PC-9 (cell line): ENCODE measurements at regions not wholly inside any gene's neighbourhood (a gene's known extent, or its start where the extent isn't known, plus 50 kb on each side); places are given as distances from the start of the nearest gene placed in this dataset.

ENCODE experiments used
- BruUV-seq: library from RNA; stranded (reverse); fragments of 400-500 nt; replicated peaks from 2 replicates; lab custom pipeline; 2021; lab: Mats Ljungman, UMichigan
- CTCF ChIA-PET: fragments of 300-600 bp; sonication (Branson Sonifier 250); formaldehyde crosslinking; loops from one replicate; lab custom pipeline; 2022; ENCODE audit warnings: antibody characterized with exemption; lab: Charles Lee
- POLR2A ChIA-PET: fragments of 300-600 bp; sonication (Branson Sonifier 250); formaldehyde crosslinking; loops from one replicate; lab custom pipeline; 2022; ENCODE audit warnings: antibody characterized with exemption; ENCODE audit not compliant: unreplicated experiment; lab: Charles Lee
- DNase-seq, 2 experiments: peaks; one replicate each; pipeline versions ENCODE4 v3.0.0 to v3.0.0-alpha.2; 2015 to 2022; ENCODE audit warnings: mixed read lengths in 1 of 2
- H2AFZ ChIP-seq: fragments of 200-600 bp; sonication (generic); 2 replicates; pipeline ENCODE4 v1.8.1; 2017; ENCODE audit warnings: antibody characterized with exemption
- H3F3A ChIP-seq: fragments of 200-600 bp; sonication (generic); 2 replicates; pipeline ENCODE4 v1.8.1; 2017; ENCODE audit warnings: antibody characterized with exemption, mild to moderate bottlenecking, low read depth; ENCODE audit not compliant: insufficient read depth
- H3K27ac ChIP-seq: fragments of 200-600 bp; sonication (generic); 2 replicates; pipeline ENCODE4 v1.6.1; 2016; ENCODE audit warnings: mixed run types
- H3K27me3 ChIP-seq: fragments of 200-600 bp; sonication (generic); 2 replicates; pipeline ENCODE4 v1.6.1; 2016; ENCODE audit warnings: low read depth, mixed run types; ENCODE audit not compliant: insufficient read depth
- H3K36me3 ChIP-seq: fragments of 200-600 bp; sonication (generic); 2 replicates; pipeline ENCODE4 v1.6.1; 2016; ENCODE audit warnings: low read depth, mixed run types
- H3K4me1 ChIP-seq: fragments of 200-600 bp; sonication (generic); replicated peaks from 2 replicates; pipeline ENCODE4 v1.6.1; 2016; ENCODE audit warnings: mixed run types; ENCODE audit not compliant: insufficient read depth
- H3K4me2 ChIP-seq: fragments of 200-600 bp; sonication (generic); 2 replicates; pipeline ENCODE4 v1.6.1; 2017; ENCODE audit warnings: mixed run types
- H3K4me3 ChIP-seq: fragments of 200-600 bp; sonication (generic); 2 replicates; pipeline ENCODE4 v1.6.1; 2016; ENCODE audit warnings: mixed run types
- H3K79me2 ChIP-seq: fragments of 200-600 bp; sonication (generic); 2 replicates; pipeline ENCODE4 v1.6.1; 2017; ENCODE audit warnings: low read depth, mixed run types
- H3K9me2 ChIP-seq: fragments of 200-600 bp; sonication (generic); 2 replicates; pipeline ENCODE4 v1.8.1; 2017; ENCODE audit warnings: mild to moderate bottlenecking; ENCODE audit not compliant: insufficient read depth
- H3K9me3 ChIP-seq: fragments of 200-600 bp; sonication (generic); 2 replicates; pipeline ENCODE4 v1.8.1; 2016; ENCODE audit warnings: low read depth; ENCODE audit not compliant: insufficient read depth
- H4K20me1 ChIP-seq: fragments of 200-600 bp; sonication (generic); 2 replicates; pipeline ENCODE4 v1.8.1; 2017; ENCODE audit not compliant: insufficient read depth
- EZH2 ChIP-seq: fragments of 200-600 bp; sonication (generic); IDR thresholded peaks from 2 replicates; pipeline ENCODE4 v1.8.0; 2017; ENCODE audit warnings: antibody characterized with exemption, low read depth
- intact Hi-C: fragments of 100-400 bp; cut with micrococcal nuclease; formaldehyde crosslinking; loops from one replicate; pipeline ENCODE4 v1.10.0; 2022; ENCODE audit not compliant: unreplicated experiment
- TF ChIP-seq, protein P1 (sequence below): fragments of 200-600 bp; sonication (generic); conservative IDR thresholded peaks from 2 replicates; pipeline ENCODE4 v1.6.1; 2017; ENCODE audit warnings: mixed run types, antibody characterized with exemption, mild to moderate bottlenecking, moderate library complexity

DNA sequence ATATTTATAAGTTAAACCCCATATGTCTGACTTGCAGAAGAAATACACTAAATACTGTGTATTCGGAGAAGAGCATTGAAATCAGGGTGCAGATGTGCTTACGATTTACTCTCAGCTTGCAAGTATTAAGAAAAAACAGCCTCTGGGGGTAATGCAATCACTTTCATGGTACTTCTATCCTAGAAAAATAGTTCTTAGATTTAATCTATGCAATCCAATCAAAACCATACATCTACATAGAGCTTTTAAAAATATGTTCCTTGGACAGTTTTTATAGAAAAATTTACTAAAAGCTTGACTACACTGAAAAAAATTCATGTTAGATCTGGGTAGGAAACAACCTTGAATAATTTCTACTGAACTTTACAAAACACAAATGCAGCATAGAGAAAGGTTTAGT, 890.3 kb upstream of the ADGRL2 start:
- Histone ChIP-seq H4K20me1 (no peaks in the 10 kb centered on the region), H3K4me3 (no peak overlapping the region), H3K9me2 (peaks cover 6% of the 10 kb centered on the region; the same call in 1 of the 2 replicates), H3K9me3 (no peaks in the 10 kb centered on the region), H2AFZ (no peak overlapping the region), H3K79me2 (no peaks in the 10 kb centered on the region), H3K4me2 (no peak overlapping the region), H3K36me3 (no peaks in the 10 kb centered on the region), H3K4me1 (no peaks in the 10 kb centered on the region), H3F3A (no peaks in the 10 kb centered on the region), H3K27me3 (no peaks in the 10 kb centered on the region), H3K27ac (no peak overlapping the region)
- ChIA-PET CTCF (no interaction called here), POLR2A (no interaction called here)
- no TSS peak for BruUV-seq
- no peak for DNase-seq
- intact Hi-C loops: no loop called here
- no peak for TF ChIP-seq EZH2

DNA sequence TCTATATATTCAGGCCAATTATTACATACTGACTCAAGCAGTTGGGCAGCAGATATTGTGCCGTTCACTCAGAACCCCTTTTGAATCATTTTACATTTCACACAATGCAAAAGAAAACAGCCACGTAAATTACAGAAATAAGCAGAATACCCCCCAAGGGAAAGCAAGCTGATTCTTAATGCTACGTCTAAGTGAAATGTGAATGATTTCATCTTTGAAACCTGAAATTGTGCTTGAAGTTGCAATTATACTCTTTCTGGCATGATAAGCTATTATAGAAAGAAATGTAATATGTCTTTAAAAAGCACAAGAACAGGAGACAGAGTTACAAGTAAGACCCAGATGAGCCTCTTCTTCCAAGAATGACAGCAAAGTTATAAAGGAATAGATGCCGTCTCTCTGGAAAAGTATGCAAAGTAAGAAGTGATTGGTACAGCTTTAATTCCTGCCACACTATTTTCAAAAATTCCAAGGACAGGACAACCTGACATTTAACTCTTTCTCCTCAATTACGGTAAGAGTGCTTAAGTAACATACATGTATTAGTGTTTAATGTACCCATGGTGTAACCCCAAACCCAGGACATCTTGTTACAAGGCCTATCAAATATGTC, 891.5 kb upstream of the ADGRL2 start:
- no peak overlapping the region for H3K27ac ChIP-seq
- no peak overlapping the region for H2AFZ ChIP-seq
- H3K79me2 ChIP-seq: no peaks in the 10 kb centered on the region
- H3K4me3 ChIP-seq: no peak overlapping the region
- ChIA-PET CTCF (no interaction called here), POLR2A (interaction anchor here (0.6 kb wide), 1 partner anchor 9 kb away, joined by 4 read pairs; no protein-coding TSS in a partner anchor)
- H3K36me3 ChIP-seq: no peaks in the 10 kb centered on the region
- intact Hi-C loops: no loop called here
- no peak overlapping the region for H3K4me2 ChIP-seq
- TF ChIP-seq EZH2: no peak
- TF ChIP-seq, protein P1, sequence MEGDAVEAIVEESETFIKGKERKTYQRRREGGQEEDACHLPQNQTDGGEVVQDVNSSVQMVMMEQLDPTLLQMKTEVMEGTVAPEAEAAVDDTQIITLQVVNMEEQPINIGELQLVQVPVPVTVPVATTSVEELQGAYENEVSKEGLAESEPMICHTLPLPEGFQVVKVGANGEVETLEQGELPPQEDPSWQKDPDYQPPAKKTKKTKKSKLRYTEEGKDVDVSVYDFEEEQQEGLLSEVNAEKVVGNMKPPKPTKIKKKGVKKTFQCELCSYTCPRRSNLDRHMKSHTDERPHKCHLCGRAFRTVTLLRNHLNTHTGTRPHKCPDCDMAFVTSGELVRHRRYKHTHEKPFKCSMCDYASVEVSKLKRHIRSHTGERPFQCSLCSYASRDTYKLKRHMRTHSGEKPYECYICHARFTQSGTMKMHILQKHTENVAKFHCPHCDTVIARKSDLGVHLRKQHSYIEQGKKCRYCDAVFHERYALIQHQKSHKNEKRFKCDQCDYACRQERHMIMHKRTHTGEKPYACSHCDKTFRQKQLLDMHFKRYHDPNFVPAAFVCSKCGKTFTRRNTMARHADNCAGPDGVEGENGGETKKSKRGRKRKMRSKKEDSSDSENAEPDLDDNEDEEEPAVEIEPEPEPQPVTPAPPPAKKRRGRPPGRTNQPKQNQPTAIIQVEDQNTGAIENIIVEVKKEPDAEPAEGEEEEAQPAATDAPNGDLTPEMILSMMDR: no peak
- H4K20me1 ChIP-seq: no peaks in the 10 kb centered on the region
- BruUV-seq: no TSS peak
- DNase-seq: no peak
- no peaks in the 10 kb centered on the region for H3F3A ChIP-seq
- no peaks in the 10 kb centered on the region for H3K27me3 ChIP-seq
- peaks cover 6% of the 10 kb centered on the region; the same call in 1 of the 2 replicates for H3K9me2 ChIP-seq
- H3K9me3 ChIP-seq: no peaks in the 10 kb centered on the region
- no peaks in the 10 kb centered on the region for H3K4me1 ChIP-seq

DNA sequence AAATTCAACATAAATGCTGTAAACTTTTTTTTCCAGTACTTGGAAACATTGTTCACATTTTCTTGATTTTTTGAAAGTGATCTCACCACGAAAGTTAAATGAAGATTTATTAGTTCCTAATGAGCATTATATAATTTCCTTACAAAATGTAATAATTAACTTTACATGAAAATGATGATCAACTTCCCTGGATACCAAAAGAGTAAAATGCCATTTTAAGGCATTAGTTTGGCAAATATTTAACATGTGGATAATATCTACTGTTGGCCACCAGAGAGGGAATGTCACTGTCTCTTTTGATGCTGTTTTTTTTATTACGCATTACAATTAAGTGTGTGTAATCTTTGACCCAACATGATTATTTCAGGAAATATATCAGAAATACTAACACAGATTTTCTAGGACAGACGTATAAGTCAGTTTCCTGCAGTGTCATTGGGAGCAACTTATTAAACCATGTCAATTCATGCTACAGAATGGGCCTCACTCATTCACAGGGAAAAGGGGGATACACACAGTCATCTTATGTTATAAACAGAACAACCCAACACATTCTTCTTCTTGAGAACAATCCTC, 903.9 kb upstream of the ADGRL2 start:
- H3F3A ChIP-seq: no peaks in the 10 kb centered on the region
- H3K79me2 ChIP-seq: no peaks in the 10 kb centered on the region
- no peak overlapping the region for H3K4me2 ChIP-seq
- no peaks in the 10 kb centered on the region for H3K27me3 ChIP-seq
- DNase-seq: no peak
- no peak for TF ChIP-seq EZH2
- TF ChIP-seq, protein P1: no peak
- H3K27ac ChIP-seq: no peak overlapping the region
- no peaks in the 10 kb centered on the region for H3K9me2 ChIP-seq
- POLR2A ChIA-PET: no interaction called here
- H3K4me3 ChIP-seq: no peak overlapping the region
- CTCF ChIA-PET: no interaction called here
- no peak overlapping the region for H2AFZ ChIP-seq
- no TSS peak for BruUV-seq
- no peaks in the 10 kb centered on the region for H4K20me1 ChIP-seq
- H3K36me3 ChIP-seq: no peaks in the 10 kb centered on the region
- intact Hi-C loops: no loop called here
- H3K9me3 ChIP-seq: no peaks in the 10 kb centered on the region; the same call in 1 of the 2 replicates
- no peaks in the 10 kb centered on the region for H3K4me1 ChIP-seq
